ENCODE measurements at regions not wholly inside any gene's neighbourhood (a gene's known extent, or its start where the extent isn't known, plus 50 kb on each side); places are given as distances from the start of the nearest gene placed in this dataset.

GRCh38 chr9:90069085-90069484 is 464.3 kb downstream of the GADD45G start:
- ChIA-PET CTCF (no interaction called here), POLR2A (no interaction called here)
- Histone ChIP-seq H3K4me3 (ENCODE audit: low read depth, low read length) (no peak overlapping the region), H3K36me3 (ENCODE audit: control insufficient read depth, insufficient read depth, low read length) (no peaks in the 10 kb centered on the region), H3K4me1 (no peaks in the 10 kb centered on the region), H3K9me3 (no peaks in the 10 kb centered on the region), H3K27me3 (replicated peaks; ENCODE audit: control insufficient read depth, insufficient read depth, low read length) (no peaks in the 10 kb centered on the region)
- no peak for TF ChIP-seq CTCF (IDR thresholded peaks at IDR 0.05; ENCODE audit: insufficient read depth in 1 of 2, low read depth in 1 of 2, low read length in 1 of 2, severe bottlenecking in 1 of 2, unreplicated experiment in 1 of 2)
- Mint-ChIP-seq H3K36me3 (ENCODE audit: insufficient read depth, unreplicated experiment) (no peaks in the 10 kb centered on the region), H3K4me3 (ENCODE audit: unreplicated experiment) (no peak overlapping the region), H3K4me1 (ENCODE audit: low read depth, unreplicated experiment) (no peaks in the 10 kb centered on the region), H3K27me3 (ENCODE audit: insufficient read depth, unreplicated experiment) (peaks cover 9% of the 10 kb centered on the region), H3K9me3 (ENCODE audit: unreplicated experiment) (no peaks in the 10 kb centered on the region), H3K27ac (ENCODE audit: unreplicated experiment) (no peak overlapping the region)
- intact Hi-C loops (cut with micrococcal nuclease; ENCODE audit: unreplicated experiment), result no loop called here
- DNase-seq, result no peak
- BruUV-seq (replicated peaks), result no TSS peak

GRCh38 chr9:90070056-90070455 is 465.2 kb downstream of the GADD45G start:
- Mint-ChIP-seq H3K4me1 (ENCODE audit: low read depth, unreplicated experiment) (no peaks in the 10 kb centered on the region), H3K27me3 (ENCODE audit: insufficient read depth, unreplicated experiment) (peaks cover 12% of the 10 kb centered on the region), H3K4me3 (ENCODE audit: unreplicated experiment) (no peak overlapping the region), H3K36me3 (ENCODE audit: insufficient read depth, unreplicated experiment) (no peaks in the 10 kb centered on the region), H3K27ac (ENCODE audit: unreplicated experiment) (no peak overlapping the region), H3K9me3 (ENCODE audit: unreplicated experiment) (no peaks in the 10 kb centered on the region)
- CTCF ChIA-PET, result no interaction called here
- intact Hi-C loops (cut with micrococcal nuclease; ENCODE audit: unreplicated experiment), result no loop called here
- no peak for TF ChIP-seq CTCF (IDR thresholded peaks at IDR 0.05; ENCODE audit: insufficient read depth in 1 of 2, low read depth in 1 of 2, low read length in 1 of 2, severe bottlenecking in 1 of 2, unreplicated experiment in 1 of 2)
- Histone ChIP-seq H3K9me3 (no peaks in the 10 kb centered on the region), H3K4me1 (no peaks in the 10 kb centered on the region), H3K36me3 (ENCODE audit: control insufficient read depth, insufficient read depth, low read length) (no peaks in the 10 kb centered on the region), H3K4me3 (ENCODE audit: low read depth, low read length) (no peak overlapping the region), H3K27me3 (replicated peaks; ENCODE audit: control insufficient read depth, insufficient read depth, low read length) (no peaks in the 10 kb centered on the region)
- POLR2A ChIA-PET, result no interaction called here
- no TSS peak for BruUV-seq (replicated peaks)
- no peak for DNase-seq

DNA sequence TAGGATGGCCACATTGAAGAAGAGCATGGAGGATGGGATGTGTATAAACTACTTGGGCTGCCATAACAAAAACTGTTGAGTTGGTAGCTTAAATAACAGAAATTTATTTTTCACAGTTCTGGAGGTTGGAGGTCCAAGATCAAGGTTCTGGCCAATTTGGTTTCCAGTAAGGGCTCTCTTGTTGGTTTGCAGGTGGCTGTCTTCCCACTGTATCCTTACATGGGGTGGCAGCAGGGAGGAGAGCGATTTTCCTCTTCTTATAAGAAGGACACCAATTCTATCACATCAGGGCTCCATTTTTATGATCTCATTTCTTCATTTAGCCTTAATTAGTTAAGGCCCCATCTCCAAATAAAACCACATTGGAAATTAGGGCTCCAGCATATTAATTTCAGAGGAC is 465.7 kb downstream of the GADD45G start:
- CTCF ChIA-PET, result no interaction called here
- no peak overlapping the region for H3K4me3 Mint-ChIP-seq (ENCODE audit: unreplicated experiment)
- BruUV-seq (replicated peaks), result no TSS peak

More for the DNA sequence above, 465.7 kb downstream of the GADD45G start:
- no peak for TF ChIP-seq CTCF (IDR thresholded peaks at IDR 0.05; ENCODE audit: insufficient read depth in 1 of 2, low read depth in 1 of 2, low read length in 1 of 2, severe bottlenecking in 1 of 2, unreplicated experiment in 1 of 2)
- no peak overlapping the region for H3K4me3 ChIP-seq (ENCODE audit: low read depth, low read length)
- intact Hi-C loops (cut with micrococcal nuclease; ENCODE audit: unreplicated experiment), result no loop called here
- no peaks in the 10 kb centered on the region for H3K4me1 Mint-ChIP-seq (ENCODE audit: low read depth, unreplicated experiment)
- no peaks in the 10 kb centered on the region for H3K36me3 Mint-ChIP-seq (ENCODE audit: insufficient read depth, unreplicated experiment)
- H3K9me3 ChIP-seq, result no peaks in the 10 kb centered on the region
- no peak for DNase-seq
- peaks cover 12% of the 10 kb centered on the region for H3K27me3 Mint-ChIP-seq (ENCODE audit: insufficient read depth, unreplicated experiment)
- POLR2A ChIA-PET, result no interaction called here
- no peaks in the 10 kb centered on the region for H3K27me3 ChIP-seq (replicated peaks; ENCODE audit: control insufficient read depth, insufficient read depth, low read length)
- no peaks in the 10 kb centered on the region for H3K9me3 Mint-ChIP-seq (ENCODE audit: unreplicated experiment)
- no peaks in the 10 kb centered on the region for H3K4me1 ChIP-seq
- no peaks in the 10 kb centered on the region for H3K36me3 ChIP-seq (ENCODE audit: control insufficient read depth, insufficient read depth, low read length)
- H3K27ac Mint-ChIP-seq (ENCODE audit: unreplicated experiment), result no peak overlapping the region

Measured in Caco-2 (cell line).